Epidermal melanocyte (primary cell): ENCODE measurements at regions not wholly inside any gene's neighbourhood (a gene's known extent, or its start where the extent isn't known, plus 50 kb on each side); places are given as distances from the start of the nearest gene placed in this dataset.
A peak's percentile ranks its signal among the peaks of the same experiment; 100 is the strongest.

Experiments
- DNase-seq: peaks from one replicate; pipeline ENCODE4 v3.0.0; 2011; ENCODE audit warnings: low spot score; ENCODE audit not compliant: insufficient read length

DNA sequence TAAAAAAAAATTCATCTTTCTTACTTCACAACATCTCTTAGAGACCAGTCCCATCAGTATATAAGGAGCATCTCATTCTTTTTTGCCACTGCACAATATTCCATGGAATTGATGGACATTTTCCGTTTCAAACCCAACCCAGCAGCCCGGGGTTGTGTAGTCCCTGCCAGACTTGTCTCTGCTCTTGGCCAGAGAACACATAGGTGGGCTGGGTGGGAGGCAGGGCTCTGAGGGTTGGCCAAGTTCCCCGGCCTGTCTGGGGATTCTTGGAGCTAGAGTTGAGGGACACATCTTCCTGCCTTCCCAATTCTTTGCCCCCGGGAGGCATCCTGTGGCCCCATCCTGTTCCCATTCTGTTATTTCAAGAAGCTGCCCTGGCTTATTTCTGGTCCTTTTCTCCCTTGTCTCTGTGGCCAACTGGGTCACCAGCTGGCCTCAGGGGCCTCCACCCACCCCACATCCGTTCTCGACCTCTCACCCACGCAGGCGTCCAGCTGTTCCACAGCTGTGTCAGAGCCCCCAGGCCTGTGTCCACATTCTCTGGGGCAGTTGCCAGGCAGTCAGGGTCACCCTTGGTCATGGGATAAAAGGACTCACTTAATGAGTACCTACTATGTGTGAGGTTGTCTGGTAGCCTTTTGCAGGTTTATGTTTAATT lies 52.0 kb upstream of the CCDC63 start:
- peak; percentile 61 for DNase-seq

DNA sequence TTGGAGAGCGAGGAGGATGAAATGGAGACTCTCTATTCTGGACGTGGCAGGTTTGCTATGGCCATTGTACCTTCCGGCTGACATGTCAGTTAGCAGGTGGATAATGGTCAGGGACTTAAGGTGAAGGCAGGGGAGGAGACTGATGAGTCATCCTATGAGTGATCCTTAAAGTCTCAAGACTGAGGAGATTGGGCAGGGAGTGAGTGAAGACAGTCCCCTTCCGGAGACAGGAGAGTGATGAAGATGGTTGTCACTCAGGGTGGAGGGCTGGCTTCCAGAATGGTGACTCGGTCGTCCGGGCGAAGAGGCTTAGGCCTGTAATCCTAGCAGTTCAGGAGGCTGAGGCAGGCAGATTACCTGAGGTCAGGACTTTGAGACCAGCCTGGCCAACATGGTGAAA lies 49.8 kb upstream of the CCDC63 start:
- no peak for DNase-seq
